C1 segment of cervical spinal cord (tissue), 14 donors: ENCODE measurements at regions not wholly inside any gene's neighbourhood (a gene's known extent, or its start where the extent isn't known, plus 50 kb on each side); places are given as distances from the start of the nearest gene placed in this dataset.
"Not testable (repeated sequence)": the region's sequence is repeated elsewhere in the genome, so short reads cannot be mapped to it uniquely, and the experiment has no call there.

ENCODE experiments used
- DNase-seq, 14 donors: peaks; one replicate each; lab custom pipeline; 2025; lab: John Stamatoyannopoulos, UW

GRCh38 chr4:147157860-147158701 lies 212.4 kb upstream of the TTC29 start:
- DNase-seq, result peak in 7 of 14 donors; percentile 11 to 45 (median 21)

- peak in 4 of 14 donors; percentile 1 to 11 (median 4) for DNase-seq
Measured at GRCh38 chr4:147160908-147161513, 215.3 kb upstream of the TTC29 start.

- DNase-seq, result no peak
Measured at GRCh38 chr4:147163311-147163710, 217.6 kb upstream of the TTC29 start.

- DNase-seq, result not testable (repeated sequence)
Measured at GRCh38 chr4:147168200-147168599, 222.5 kb upstream of the TTC29 start.

- DNase-seq, result no peak
Measured at GRCh38 chr4:147173322-147173721, 227.7 kb upstream of the TTC29 start.

- no peak for DNase-seq
Measured at GRCh38 chr4:147173797-147174432, 228.3 kb upstream of the TTC29 start.

GRCh38 chr4:147174591-147174990 lies 228.9 kb upstream of the TTC29 start:
- DNase-seq, result no peak

GRCh38 chr4:147175460-147176025 lies 229.9 kb upstream of the TTC29 start:
- DNase-seq, result no peak

GRCh38 chr4:147182041-147182440 lies 236.4 kb upstream of the TTC29 start:
- DNase-seq, result no peak

- no peak for DNase-seq
Measured at GRCh38 chr4:147192679-147193078, 247.0 kb upstream of the TTC29 start.

GRCh38 chr4:147194114-147194513 lies 248.4 kb upstream of the TTC29 start:
- DNase-seq, result no peak

- DNase-seq, result no peak
Measured at GRCh38 chr4:147194604-147195003, 248.9 kb upstream of the TTC29 start.

GRCh38 chr4:147195386-147195785 lies 249.7 kb upstream of the TTC29 start:
- DNase-seq, result no peak

- DNase-seq, result no peak
Measured at GRCh38 chr4:147198411-147199051, 252.9 kb upstream of the TTC29 start.

GRCh38 chr4:147201016-147201415 lies 255.4 kb upstream of the TTC29 start:
- DNase-seq, result no peak

GRCh38 chr4:147206807-147207206 lies 261.1 kb upstream of the TTC29 start:
- DNase-seq, result no peak

GRCh38 chr4:147207911-147208310 lies 262.2 kb upstream of the TTC29 start:
- no peak for DNase-seq

GRCh38 chr4:147217655-147218054 lies 263.2 kb upstream of the EDNRA start:
- no peak for DNase-seq

- no peak for DNase-seq
Measured at GRCh38 chr4:147219145-147219544, 261.8 kb upstream of the EDNRA start.

GRCh38 chr4:147220833-147221232 lies 260.1 kb upstream of the EDNRA start:
- DNase-seq, result no peak

GRCh38 chr4:147222906-147223305 lies 258.0 kb upstream of the EDNRA start:
- no peak for DNase-seq

GRCh38 chr4:147223576-147223975 lies 257.3 kb upstream of the EDNRA start:
- no peak for DNase-seq
